ENCODE measurements at regions not wholly inside any gene's neighbourhood (a gene's known extent, or its start where the extent isn't known, plus 50 kb on each side); places are given as distances from the start of the nearest gene placed in this dataset.

- ATAC-seq (ENCODE audit: poor library complexity) (no peak), DNase-seq (no peak)
- ChIA-PET POLR2A (no interaction called here), CTCF (no interaction called here)
- Mint-ChIP-seq H3K4me3 (no peak overlapping the region), H3K27ac (no peak overlapping the region), H3K9me3 (no peaks in the 10 kb centered on the region), H3K4me1 (ENCODE audit: low read depth) (no peaks in the 10 kb centered on the region), H3K27me3 (no peaks in the 10 kb centered on the region), H3K36me3 (ENCODE audit: low read depth) (no peaks in the 10 kb centered on the region)
- H3K9me3 ChIP-seq (ENCODE audit: control insufficient read depth in 1 of 2, insufficient read depth in 1 of 2, low read length in 2 of 2), result no peaks in the 10 kb centered on the region
- H3K36me3 ChIP-seq (ENCODE audit: insufficient read depth, low read length), result no peaks in the 10 kb centered on the region
- no peak overlapping the region for H3K27ac ChIP-seq (ENCODE audit: low read depth in 1 of 2, low read length in 2 of 2)
- no peak for TF ChIP-seq CTCF (IDR thresholded peaks at IDR 0.05)
- no peaks in the 10 kb centered on the region for H3K27me3 ChIP-seq (ENCODE audit: control insufficient read depth in 1 of 2, insufficient read depth in 2 of 2, low read length in 2 of 2)
- intact Hi-C loops (cut with DNase I, micrococcal nuclease), result no loop called here
- H3K4me3 ChIP-seq (ENCODE audit: low read length), result no peak overlapping the region
- no peaks in the 10 kb centered on the region for H3K4me1 ChIP-seq (ENCODE audit: insufficient read depth, low read length)
Measured at GRCh38 chr4:162443510-162443909, 279.7 kb upstream of the FSTL5 start.

- H3K9me3 Mint-ChIP-seq, result no peaks in the 10 kb centered on the region
- ATAC-seq (ENCODE audit: poor library complexity), result no peak
- no peak for DNase-seq
- no peaks in the 10 kb centered on the region for H3K4me1 Mint-ChIP-seq (ENCODE audit: low read depth)
- H3K4me3 Mint-ChIP-seq, result no peak overlapping the region
- POLR2A ChIA-PET, result no interaction called here
- TF ChIP-seq CTCF (IDR thresholded peaks at IDR 0.05), result no peak
- Histone ChIP-seq H3K9me3 (ENCODE audit: control insufficient read depth in 1 of 2, insufficient read depth in 1 of 2, low read length in 2 of 2) (no peaks in the 10 kb centered on the region), H3K27me3 (ENCODE audit: control insufficient read depth in 1 of 2, insufficient read depth in 2 of 2, low read length in 2 of 2) (no peaks in the 10 kb centered on the region), H3K36me3 (ENCODE audit: insufficient read depth, low read length) (no peaks in the 10 kb centered on the region), H3K4me3 (ENCODE audit: low read length) (no peak overlapping the region), H3K27ac (ENCODE audit: low read depth in 1 of 2, low read length in 2 of 2) (no peak overlapping the region), H3K4me1 (ENCODE audit: insufficient read depth, low read length) (no peaks in the 10 kb centered on the region)
- CTCF ChIA-PET, result no interaction called here
- H3K27me3 Mint-ChIP-seq, result no peaks in the 10 kb centered on the region
- intact Hi-C loops (cut with DNase I, micrococcal nuclease), result no loop called here
- no peak overlapping the region for H3K27ac Mint-ChIP-seq
- no peaks in the 10 kb centered on the region for H3K36me3 Mint-ChIP-seq (ENCODE audit: low read depth)
Measured at GRCh38 chr4:162442128-162442527, 278.3 kb upstream of the FSTL5 start.

DNA sequence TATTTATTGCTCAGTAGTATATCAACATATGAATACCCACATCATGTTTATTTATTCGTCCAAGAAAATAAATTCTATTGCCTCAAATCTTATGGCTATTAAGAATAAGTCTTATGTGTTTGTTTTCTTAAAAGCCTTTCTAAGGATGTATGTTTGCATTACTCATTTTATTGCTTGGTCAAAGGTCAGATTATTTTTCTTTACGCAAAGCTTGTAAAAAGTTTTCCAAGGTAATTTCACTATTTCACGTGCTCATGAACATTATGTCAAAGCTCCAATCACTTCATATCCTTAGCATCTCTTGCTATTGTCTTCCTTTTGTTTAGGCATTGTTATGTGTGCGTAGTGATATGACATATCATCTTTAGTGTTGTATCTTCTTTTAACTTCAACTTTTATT lies 258.5 kb upstream of the FSTL5 start:
- Mint-ChIP-seq H3K4me3 (no peak overlapping the region), H3K36me3 (ENCODE audit: low read depth) (no peaks in the 10 kb centered on the region), H3K4me1 (ENCODE audit: low read depth) (no peaks in the 10 kb centered on the region), H3K27me3 (no peaks in the 10 kb centered on the region), H3K27ac (no peak overlapping the region), H3K9me3 (peaks cover 2% of the 10 kb centered on the region)
- no peak for DNase-seq
- intact Hi-C loops (cut with DNase I, micrococcal nuclease), result no loop called here
- Histone ChIP-seq H3K9me3 (ENCODE audit: control insufficient read depth in 1 of 2, insufficient read depth in 1 of 2, low read length in 2 of 2) (peaks cover 0 to 4% of the 10 kb centered on the region in 2 experiments), H3K27me3 (ENCODE audit: control insufficient read depth in 1 of 2, insufficient read depth in 2 of 2, low read length in 2 of 2) (no peaks in the 10 kb centered on the region), H3K4me1 (ENCODE audit: insufficient read depth, low read length) (no peaks in the 10 kb centered on the region), H3K27ac (ENCODE audit: low read depth in 1 of 2, low read length in 2 of 2) (no peak overlapping the region), H3K36me3 (ENCODE audit: insufficient read depth, low read length) (no peaks in the 10 kb centered on the region), H3K4me3 (ENCODE audit: low read length) (no peak overlapping the region)
- no peak for ATAC-seq (ENCODE audit: poor library complexity)
- no peak for TF ChIP-seq CTCF (IDR thresholded peaks at IDR 0.05)
- CTCF ChIA-PET, result no interaction called here
- POLR2A ChIA-PET, result no interaction called here
